Mucosa of descending colon (tissue), 3 donors: ENCODE measurements at regions not wholly inside any gene's neighbourhood (a gene's known extent, or its start where the extent isn't known, plus 50 kb on each side); places are given as distances from the start of the nearest gene placed in this dataset.

Source experiments
- ATAC-seq: fragments of 200-7000 bp; cut with Tn5 transposase; one replicate; pipeline ENCODE4 v1.9.1; 2020; ENCODE audit warnings: mild to moderate bottlenecking, moderate library complexity
- DNase-seq, 3 donors: peaks; one replicate each; pipeline ENCODE4 v3.0.0-alpha.2; 2020
- H3K36me3 ChIP-seq: fragments of 200-600 bp; one replicate; pipeline ENCODE4 v1.8.0; 2021; ENCODE audit warnings: low read depth, mild to moderate bottlenecking
- H3K4me1 ChIP-seq: fragments of 200-600 bp; one replicate; pipeline ENCODE4 v1.8.0; 2021; ENCODE audit warnings: low read depth, mild to moderate bottlenecking
- H3K4me3 ChIP-seq: fragments of 200-600 bp; one replicate; pipeline ENCODE4 v1.8.0; 2021; ENCODE audit warnings: mild to moderate bottlenecking
- H3K9me3 ChIP-seq: fragments of 200-600 bp; one replicate; pipeline ENCODE4 v1.8.0; 2021; ENCODE audit warnings: mild to moderate bottlenecking
- CTCF ChIP-seq: fragments of 200-600 bp; IDR thresholded peaks from one replicate; pipeline ENCODE4 v1.8.0; 2022; ENCODE audit warnings: antibody characterized with exemption, mild to moderate bottlenecking
- intact Hi-C, 2 donors: fragments of 100-400 bp; cut with DNase I in 1 of 2; cut with micrococcal nuclease in 1 of 2; formaldehyde crosslinking; loops; one replicate each; pipeline versions ENCODE4 v1.11.0 to v1.11.1; 2022; cut with DNase I, micrococcal nuclease
- donor health status: DM: no; HTN: no; CAD: no; lungs with moderate emphysema.
- donor health status: DM: no; HTN: no; CAD: no.
- donor health status: DM: no; HTN: yes; CAD: no.

GRCh38 chr17:70655176-70655958 is 486.0 kb downstream of the KCNJ2 start:
- DNase-seq (no peak), ATAC-seq (no peak)
- intact Hi-C loops = no loop called here

GRCh38 chr17:70658317-70658716 is 489.0 kb downstream of the KCNJ2 start:
- Histone ChIP-seq H3K9me3 (no peaks in the 10 kb centered on the region), H3K36me3 (no peaks in the 10 kb centered on the region), H3K4me3 (no peak overlapping the region), H3K4me1 (peaks cover 9% of the 10 kb centered on the region)
- DNase-seq (no peak), ATAC-seq (no peak)
- TF ChIP-seq CTCF = no peak
- intact Hi-C loops = no loop called here

More at GRCh38 chr17:70655176-70655958, 486.0 kb downstream of the KCNJ2 start:
- Histone ChIP-seq H3K4me3 (no peak overlapping the region), H3K9me3 (no peaks in the 10 kb centered on the region), H3K36me3 (no peaks in the 10 kb centered on the region), H3K4me1 (no peaks in the 10 kb centered on the region)
- TF ChIP-seq CTCF = no peak

- intact Hi-C loops = no loop called here
- peaks cover 9% of the 10 kb centered on the region for H3K4me1 ChIP-seq
- TF ChIP-seq CTCF = no peak
- no peak overlapping the region for H3K4me3 ChIP-seq
- no peaks in the 10 kb centered on the region for H3K36me3 ChIP-seq
- H3K9me3 ChIP-seq = no peaks in the 10 kb centered on the region
- ATAC-seq = no peak
- no peak for DNase-seq
Measured at GRCh38 chr17:70658840-70659239, 489.5 kb downstream of the KCNJ2 start.

- ATAC-seq = peak; percentile 98
- H3K36me3 ChIP-seq = no peaks in the 10 kb centered on the region
- no peak for TF ChIP-seq CTCF
- no peak overlapping the region for H3K4me3 ChIP-seq
- peak in 1 of 3 donors; percentile 54 for DNase-seq
- no peaks in the 10 kb centered on the region for H3K9me3 ChIP-seq
- peaks cover 9% of the 10 kb centered on the region for H3K4me1 ChIP-seq
- intact Hi-C loops = no loop called here
Measured at GRCh38 chr17:70661342-70662222, 492.2 kb downstream of the KCNJ2 start.

GRCh38 chr17:70668276-70668937 is 499.1 kb downstream of the KCNJ2 start:
- H3K36me3 ChIP-seq = no peaks in the 10 kb centered on the region
- peak; percentile 57 to 72 (median 68) for DNase-seq
- peak; percentile 88 for ATAC-seq
- intact Hi-C loops = no loop called here
- TF ChIP-seq CTCF = no peak
- H3K4me1 ChIP-seq = peaks cover 3% of the 10 kb centered on the region
- no peaks in the 10 kb centered on the region for H3K9me3 ChIP-seq
- no peak overlapping the region for H3K4me3 ChIP-seq
